ENCODE measurements at regions not wholly inside any gene's neighbourhood (a gene's known extent, or its start where the extent isn't known, plus 50 kb on each side); places are given as distances from the start of the nearest gene placed in this dataset.

DNA sequence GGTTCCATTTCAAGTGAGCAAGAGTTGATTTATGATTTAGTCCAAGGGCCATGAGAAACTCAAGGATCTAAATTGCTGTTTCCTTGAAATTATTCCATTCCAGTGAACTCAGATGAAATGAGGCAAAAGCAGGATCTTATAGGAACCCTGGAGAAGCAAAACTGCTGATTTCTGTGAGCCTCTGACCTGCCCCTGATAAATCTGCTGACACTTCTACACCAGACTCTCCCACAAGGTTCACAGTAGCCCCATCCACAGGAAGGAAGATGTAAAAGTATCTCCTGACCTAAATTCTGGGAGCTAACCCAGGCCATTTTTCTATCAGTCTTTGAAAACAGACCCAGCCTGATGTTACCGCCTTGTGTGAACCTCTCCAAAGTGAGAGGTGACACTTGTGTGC is 987.6 kb upstream of the AUTS2 start:
- TF ChIP-seq EZH2 (IDR thresholded peaks at IDR 0.05; ENCODE audit: insufficient read depth, poor library complexity, severe bottlenecking) (no peak), EZH2phosphoT487 (IDR thresholded peaks at IDR 0.05; ENCODE audit: insufficient read depth, low read depth) (no peak)

Data from GM23248 (cell line).